ENCODE measurements at regions not wholly inside any gene's neighbourhood (a gene's known extent, or its start where the extent isn't known, plus 50 kb on each side); places are given as distances from the start of the nearest gene placed in this dataset.

DNA sequence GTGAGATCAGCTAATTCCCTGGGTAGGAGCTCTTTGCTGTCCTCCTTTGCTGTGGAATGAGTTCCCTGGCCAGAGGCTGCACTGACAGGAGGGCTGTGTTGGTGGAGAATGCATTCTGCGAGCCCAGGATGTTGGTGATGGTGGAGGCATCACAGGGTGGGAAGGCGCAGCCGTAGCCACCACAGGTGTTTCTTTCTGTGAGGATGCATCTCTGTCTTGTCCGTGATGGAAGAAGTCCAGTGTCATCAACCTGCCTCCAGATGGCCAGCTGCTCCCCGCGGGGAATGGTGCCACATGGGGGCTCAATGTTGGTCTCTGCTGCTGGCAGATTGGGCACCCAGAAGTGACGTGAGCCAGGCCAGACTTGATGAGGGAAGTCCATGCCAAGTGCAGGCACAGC lies 972.1 kb downstream of the TBC1D22A start:
- Histone ChIP-seq H3K4me3 (no peak overlapping the region), H3K27ac (no peak overlapping the region)
- no peak for DNase-seq (ENCODE audit: low spot score)
- TF ChIP-seq, protein P1, sequence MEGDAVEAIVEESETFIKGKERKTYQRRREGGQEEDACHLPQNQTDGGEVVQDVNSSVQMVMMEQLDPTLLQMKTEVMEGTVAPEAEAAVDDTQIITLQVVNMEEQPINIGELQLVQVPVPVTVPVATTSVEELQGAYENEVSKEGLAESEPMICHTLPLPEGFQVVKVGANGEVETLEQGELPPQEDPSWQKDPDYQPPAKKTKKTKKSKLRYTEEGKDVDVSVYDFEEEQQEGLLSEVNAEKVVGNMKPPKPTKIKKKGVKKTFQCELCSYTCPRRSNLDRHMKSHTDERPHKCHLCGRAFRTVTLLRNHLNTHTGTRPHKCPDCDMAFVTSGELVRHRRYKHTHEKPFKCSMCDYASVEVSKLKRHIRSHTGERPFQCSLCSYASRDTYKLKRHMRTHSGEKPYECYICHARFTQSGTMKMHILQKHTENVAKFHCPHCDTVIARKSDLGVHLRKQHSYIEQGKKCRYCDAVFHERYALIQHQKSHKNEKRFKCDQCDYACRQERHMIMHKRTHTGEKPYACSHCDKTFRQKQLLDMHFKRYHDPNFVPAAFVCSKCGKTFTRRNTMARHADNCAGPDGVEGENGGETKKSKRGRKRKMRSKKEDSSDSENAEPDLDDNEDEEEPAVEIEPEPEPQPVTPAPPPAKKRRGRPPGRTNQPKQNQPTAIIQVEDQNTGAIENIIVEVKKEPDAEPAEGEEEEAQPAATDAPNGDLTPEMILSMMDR (IDR thresholded peaks at IDR 0.05): no peak

DNA sequence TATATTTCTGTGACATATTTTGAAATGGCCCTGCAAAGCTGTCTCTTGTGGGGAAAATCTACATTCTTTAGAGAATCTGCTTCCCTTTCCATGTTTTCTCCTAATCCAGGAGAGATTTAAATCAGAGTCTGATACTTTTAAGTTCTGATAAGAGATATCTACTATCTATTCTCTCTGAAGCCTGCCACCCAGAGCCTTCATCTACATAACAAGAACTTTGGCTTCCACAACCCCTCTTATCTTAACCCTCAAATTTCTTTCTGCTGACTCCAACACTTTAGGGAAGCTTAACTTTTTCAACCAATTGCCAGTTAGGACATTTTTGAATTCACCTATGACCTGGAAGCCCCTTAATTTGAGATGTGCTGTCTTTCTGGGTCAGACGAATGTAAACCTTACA lies 965.2 kb downstream of the TBC1D22A start:
- Histone ChIP-seq H3K4me3 (no peak overlapping the region), H3K27ac (no peak overlapping the region)
- no peak for DNase-seq (ENCODE audit: low spot score)
- TF ChIP-seq, protein P1 (IDR thresholded peaks at IDR 0.05): no peak

DNA sequence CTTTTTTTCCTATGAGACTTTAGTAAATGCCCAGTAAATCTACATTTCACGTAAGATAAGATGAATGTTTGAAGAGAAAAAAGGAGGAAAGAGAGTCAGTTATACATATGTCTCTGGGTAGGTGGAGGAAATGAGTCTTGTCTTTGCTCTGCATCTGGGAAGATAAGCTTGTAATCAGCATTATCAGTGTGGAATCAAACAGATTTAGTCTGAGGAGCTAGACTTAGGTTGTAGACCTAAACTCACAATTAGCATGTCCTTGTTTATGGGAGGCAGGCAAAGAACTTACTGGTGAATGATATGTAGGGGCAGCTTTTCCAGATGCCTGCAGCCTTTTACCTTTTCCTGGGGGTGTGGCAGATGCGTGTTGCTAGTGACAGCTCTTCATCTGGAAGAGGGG lies 962.3 kb downstream of the TBC1D22A start:
- TF ChIP-seq, protein P1 (IDR thresholded peaks at IDR 0.05): no peak
- DNase-seq (ENCODE audit: low spot score): no peak
- no peak overlapping the region for H3K27ac ChIP-seq
- H3K4me3 ChIP-seq: no peak overlapping the region

DNA sequence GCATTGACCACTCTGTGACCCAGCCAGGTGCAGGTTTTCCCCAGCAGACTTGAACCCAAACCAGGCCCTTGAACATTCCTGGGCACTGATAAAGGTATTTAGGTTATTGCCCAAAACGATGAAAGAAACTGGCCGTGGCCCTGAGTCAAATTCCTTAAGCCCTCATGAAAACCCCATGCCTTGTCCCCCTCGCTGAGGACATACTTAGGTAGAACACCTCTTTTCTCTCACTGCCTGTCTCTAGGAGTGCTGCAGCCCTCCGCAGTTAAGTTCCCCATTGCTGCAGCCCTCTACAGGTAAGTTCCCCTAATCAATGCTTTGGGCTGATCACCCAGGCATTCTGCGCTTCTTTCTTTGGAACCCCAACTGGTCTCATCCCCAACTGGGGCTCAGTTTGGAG lies 961.6 kb downstream of the TBC1D22A start:
- TF ChIP-seq, protein P1 (IDR thresholded peaks at IDR 0.05): no peak
- Histone ChIP-seq H3K27ac (no peak overlapping the region), H3K4me3 (no peak overlapping the region)
- DNase-seq (ENCODE audit: low spot score): no peak

DNA sequence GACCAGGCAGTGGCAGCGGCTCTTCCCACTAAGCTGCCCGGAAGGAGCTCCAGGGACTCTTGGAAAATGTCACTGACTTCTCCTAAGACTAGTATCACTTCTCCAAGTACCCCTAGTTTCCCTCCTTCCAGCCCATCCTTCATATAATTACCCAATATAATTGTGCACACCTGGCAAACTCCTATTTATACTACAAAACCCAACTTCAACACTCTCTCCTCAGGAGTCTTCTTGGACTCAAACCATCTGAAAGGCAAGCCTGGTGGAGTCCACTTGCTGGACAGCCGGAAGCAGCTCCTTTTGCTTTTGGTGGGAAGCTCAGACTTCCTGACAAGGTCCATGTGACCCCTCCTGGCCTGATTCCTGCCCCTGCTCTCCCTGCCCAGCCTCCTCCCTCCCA lies 955.9 kb downstream of the TBC1D22A start:
- TF ChIP-seq, protein P1 (IDR thresholded peaks at IDR 0.05): no peak
- no peak overlapping the region for H3K27ac ChIP-seq
- DNase-seq (ENCODE audit: low spot score): no peak
- no peak overlapping the region for H3K4me3 ChIP-seq

DNA sequence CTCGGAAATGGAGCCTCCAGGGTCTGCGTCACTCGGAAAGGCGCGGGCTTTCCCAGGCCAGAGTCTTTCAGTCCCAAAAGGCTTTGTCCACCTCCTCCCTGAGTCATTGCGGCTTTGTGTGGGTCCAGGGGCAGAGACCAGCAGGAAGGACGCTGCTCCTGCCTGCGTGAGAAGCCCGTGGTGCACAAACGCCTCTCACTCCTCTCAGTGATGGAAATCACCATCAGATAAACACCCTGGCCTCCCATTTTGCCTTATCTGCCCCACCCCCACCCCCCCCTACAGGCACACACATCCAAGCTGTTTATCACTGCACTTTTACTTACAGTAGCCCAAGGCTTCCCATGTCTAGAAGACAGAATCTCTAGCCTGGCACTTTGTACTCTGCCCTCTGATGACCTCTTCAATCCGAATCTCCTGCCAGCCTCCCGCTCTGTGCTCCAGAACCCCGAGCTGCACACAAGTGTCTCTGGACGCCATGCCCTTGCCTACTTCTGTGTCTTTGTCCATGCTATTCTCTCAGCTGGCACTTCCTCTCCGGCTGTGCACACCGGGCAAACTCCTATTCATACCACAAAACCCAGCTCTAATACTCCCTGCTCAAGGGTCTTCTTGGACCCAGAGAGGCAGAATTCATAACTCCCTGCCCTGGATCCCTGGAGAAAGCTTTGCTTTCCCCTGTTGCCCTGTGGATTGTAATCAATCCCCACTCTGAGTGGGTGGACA lies 954.6 kb downstream of the TBC1D22A start:
- Histone ChIP-seq H3K4me3 (no peak overlapping the region), H3K27ac (no peak overlapping the region)
- no peak for DNase-seq (ENCODE audit: low spot score)
- TF ChIP-seq, protein P1 (IDR thresholded peaks at IDR 0.05): no peak

DNA sequence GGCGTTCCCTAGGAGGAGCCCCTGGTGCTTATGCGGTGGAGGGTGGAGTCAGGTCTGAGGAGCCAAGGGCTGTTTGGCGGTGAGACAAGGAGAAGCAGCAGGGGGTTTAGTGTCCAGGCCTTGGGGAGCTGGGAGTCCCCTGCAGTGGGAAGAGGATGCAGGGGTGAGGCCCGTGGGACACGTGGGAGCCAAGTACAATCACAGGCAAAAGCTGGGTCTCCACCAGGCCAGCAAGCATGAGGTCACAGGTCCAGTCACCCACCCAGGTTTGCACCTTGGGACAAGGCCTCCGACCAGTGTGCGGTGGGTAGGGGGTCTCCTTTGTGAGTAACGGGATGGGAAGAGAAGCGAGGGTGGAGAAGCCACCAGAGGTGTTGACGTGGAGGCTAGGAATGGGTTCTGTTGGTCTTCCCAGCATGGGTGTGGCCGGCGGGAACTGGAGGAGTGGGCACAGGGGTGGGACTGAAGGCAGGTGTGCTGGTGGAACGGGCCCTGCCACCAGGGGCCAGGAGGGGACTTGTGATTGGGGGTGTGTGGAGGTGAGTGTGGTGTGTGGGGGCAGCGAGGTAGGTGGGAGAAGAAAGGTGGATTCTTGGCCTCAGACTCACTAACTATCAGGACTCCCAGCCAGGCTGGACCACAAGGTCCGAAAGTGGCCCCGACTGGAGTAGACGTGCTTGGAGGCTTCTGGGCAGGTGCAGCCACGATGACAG lies 953.6 kb downstream of the TBC1D22A start:
- Histone ChIP-seq H3K4me3 (no peak overlapping the region), H3K27ac (no peak overlapping the region)
- TF ChIP-seq, protein P1 (IDR thresholded peaks at IDR 0.05): no peak
- no peak for DNase-seq (ENCODE audit: low spot score)
